Left colon (tissue), 2 donors: ENCODE measurements at regions not wholly inside any gene's neighbourhood (a gene's known extent, or its start where the extent isn't known, plus 50 kb on each side); places are given as distances from the start of the nearest gene placed in this dataset.
"Not testable (repeated sequence)": the region's sequence is repeated elsewhere in the genome, so short reads cannot be mapped to it uniquely, and the experiment has no call there.

Experiments used
- ATAC-seq: fragments of 200-7000 bp; cut with Tn5 transposase; one replicate; pipeline ENCODE4 v1.9.1; 2020; ENCODE audit warnings: mild to moderate bottlenecking, moderate library complexity
- DNase-seq, 2 donors: peaks; one replicate each; pipeline ENCODE4 v3.0.0-alpha.2; 2020
- intact Hi-C, 2 donors: fragments of 100-400 bp; cut with DNase I in 1 of 2; cut with micrococcal nuclease in 1 of 2; formaldehyde crosslinking; loops; one replicate each; pipeline versions ENCODE4 v1.11.2 to v1.14.0; 2022; cut with DNase I, micrococcal nuclease
- donor health status: DM: no; HTN: no; CAD: no.
- donor health status: DM: yes; HTN: yes; CAD: no.

DNA sequence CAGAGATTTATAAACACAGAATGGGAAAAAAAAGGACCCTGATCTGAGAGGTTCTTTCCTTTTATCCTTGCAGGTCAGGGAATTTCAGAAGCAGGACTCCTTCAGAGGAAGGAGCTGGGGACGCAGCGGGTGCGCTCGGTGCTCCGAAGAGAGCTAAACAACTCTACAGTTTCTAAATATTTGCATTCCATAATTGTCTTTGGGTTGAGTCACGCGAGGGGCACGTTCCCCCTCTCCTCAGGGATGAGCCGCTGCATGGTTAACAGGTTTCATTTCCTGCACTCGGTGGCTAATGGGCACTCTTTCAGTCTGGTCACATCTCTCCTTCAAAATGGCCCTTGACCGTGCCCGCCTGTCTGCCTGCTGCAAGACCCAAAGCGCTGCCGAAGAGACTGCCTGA, 165.0 kb upstream of the HMHB1 start:
- DNase-seq, result no peak
- no peak for ATAC-seq
- intact Hi-C loops, result no loop called here

DNA sequence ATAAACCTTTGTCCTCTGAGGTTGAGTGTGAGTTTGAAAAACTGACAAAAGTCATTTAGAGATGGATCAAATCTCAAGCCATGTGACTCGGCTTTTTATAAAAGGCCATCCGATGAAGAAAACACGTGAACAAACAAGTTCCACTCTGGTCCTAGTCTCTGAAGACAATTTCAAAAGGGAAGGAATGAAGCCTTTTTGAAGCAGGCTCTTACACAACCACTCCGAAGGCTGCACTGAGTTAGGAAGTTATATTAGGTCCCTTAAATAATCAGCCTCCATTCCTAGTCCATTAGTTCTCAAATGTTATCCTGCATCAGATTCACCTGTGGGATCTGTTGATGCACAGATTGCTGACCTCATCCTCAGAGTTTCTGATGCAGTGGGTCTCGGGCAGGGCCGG, 166.6 kb upstream of the HMHB1 start:
- DNase-seq (no peak), ATAC-seq (no peak)
- intact Hi-C loops, result no loop called here

DNA sequence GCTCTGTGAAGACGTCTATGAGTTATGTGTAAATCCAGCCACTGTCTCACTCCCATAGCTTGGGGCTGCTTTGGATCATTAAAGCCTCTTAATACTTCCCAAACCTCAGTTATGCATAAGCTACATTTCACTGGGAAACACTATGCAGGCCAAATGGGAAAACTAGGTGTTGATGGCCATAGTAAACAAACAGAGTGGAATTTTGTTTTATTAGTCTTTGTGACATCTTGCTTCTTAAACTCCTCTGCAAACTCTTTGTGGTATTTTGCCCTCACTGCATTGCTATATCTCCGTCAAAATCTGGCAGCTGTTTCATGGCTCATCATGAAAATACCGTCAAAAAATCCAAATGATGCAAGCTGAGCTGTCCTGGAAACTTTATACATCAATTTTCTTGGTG, 167.2 kb upstream of the HMHB1 start:
- DNase-seq (no peak), ATAC-seq (no peak)
- intact Hi-C loops, result no loop called here

DNA sequence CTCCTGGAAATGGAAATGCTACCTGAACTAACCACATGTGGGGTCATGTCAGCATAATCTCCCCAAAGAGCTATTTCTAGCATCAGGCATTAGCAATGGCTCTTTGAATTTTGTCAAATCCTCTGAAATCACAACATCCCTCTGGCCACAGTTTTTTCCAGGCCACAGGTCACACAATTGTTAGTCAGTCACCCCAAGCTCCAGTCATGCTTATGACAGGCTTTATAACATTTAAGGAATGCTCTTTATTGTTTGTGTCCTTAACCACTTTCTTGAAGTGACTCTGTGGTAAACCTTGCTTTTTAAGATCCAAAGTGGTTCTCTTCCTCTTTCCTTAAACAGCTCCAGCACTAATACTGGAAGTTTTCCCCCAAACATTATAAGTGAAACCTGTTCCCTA, 169.2 kb upstream of the HMHB1 start:
- intact Hi-C loops, result no loop called here
- DNase-seq (no peak), ATAC-seq (no peak)

DNA sequence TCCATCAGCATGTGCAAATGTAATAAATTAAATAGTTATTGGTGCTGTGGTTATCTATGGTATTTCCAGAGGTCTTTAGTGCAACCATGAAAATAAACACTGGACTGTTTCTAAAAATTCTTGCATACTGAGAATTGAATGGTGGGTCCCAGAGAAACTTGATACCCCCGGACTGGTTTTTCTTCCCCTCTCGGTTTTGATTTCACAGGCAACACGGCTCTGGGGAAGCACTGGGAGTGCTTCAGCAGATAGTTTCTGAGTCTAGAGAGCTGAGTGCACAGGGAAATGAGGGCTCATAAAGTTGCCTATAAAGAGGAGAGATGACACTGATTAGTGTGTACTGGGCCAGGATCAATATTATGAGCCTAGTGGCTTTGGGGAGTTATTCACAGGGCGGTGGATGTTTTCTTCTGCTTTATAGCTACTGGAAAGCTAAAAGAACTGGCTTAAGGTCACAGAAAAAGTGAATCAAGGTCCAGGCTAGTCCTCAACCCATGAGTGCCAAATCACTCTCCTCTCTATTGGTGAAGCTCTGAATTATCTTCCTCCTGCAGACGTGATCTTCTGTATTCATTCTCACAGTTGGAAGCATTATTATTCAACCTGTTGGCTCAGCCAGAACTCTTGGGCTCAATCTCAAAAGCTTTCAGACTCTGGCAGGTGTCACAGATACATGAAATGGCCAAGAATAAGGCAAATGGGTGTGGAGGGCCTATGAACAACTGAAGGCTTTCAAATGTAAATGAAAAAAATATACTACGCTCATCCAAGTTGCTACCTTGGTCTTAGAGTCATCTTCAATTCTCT, 170.2 kb upstream of the HMHB1 start:
- intact Hi-C loops, result no loop called here
- DNase-seq (no peak), ATAC-seq (peak; percentile 25)

DNA sequence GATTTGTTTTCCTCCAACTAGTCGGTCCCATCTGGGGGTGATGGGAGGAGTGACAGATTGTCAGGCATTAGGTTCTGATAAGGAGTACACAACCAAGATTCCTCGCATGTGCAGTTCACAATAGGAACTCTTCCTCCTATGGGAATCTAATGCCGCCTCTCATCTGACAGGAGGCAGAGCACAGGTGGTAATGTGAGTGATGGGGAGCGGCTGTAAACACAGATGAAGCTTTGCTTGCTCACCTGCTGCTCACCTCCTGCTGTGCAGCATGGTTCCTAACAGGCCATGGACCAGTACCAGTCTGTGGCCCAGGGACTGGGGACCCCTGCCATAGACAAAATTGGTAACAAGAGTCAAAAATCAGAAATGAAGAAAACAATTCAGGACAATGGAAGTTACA, 173.3 kb upstream of the HMHB1 start:
- intact Hi-C loops, result no loop called here
- DNase-seq (no peak), ATAC-seq (no peak)

DNA sequence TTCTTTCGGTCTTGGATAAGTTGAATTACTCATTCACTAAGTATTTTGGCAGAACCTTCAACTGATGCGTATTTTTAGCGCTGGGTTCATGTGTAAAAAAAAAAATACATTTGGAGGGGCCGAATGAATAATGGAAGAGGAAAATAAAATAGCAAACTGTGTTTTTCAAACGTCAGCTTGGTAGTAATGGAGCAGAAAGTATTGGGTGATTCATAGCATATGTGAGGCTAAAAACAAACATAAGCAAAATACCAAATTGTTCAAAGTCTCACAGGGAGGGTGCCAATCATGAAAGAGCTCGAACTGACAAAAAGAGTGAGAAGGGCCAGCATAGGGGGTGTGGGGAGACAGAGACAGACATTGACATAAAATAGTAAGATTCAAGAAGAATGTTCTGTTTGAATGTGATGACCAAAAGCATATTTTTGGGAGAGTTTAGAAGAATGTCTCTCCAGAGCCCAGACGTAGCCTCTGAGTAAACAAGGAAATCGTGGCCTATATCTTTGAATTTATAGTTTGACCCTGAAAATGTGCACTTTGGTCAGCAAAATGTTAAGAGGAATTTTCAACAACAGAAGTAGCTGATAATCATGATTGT, 174.9 kb upstream of the HMHB1 start:
- ATAC-seq (no peak), DNase-seq (no peak)
- intact Hi-C loops, result no loop called here

DNA sequence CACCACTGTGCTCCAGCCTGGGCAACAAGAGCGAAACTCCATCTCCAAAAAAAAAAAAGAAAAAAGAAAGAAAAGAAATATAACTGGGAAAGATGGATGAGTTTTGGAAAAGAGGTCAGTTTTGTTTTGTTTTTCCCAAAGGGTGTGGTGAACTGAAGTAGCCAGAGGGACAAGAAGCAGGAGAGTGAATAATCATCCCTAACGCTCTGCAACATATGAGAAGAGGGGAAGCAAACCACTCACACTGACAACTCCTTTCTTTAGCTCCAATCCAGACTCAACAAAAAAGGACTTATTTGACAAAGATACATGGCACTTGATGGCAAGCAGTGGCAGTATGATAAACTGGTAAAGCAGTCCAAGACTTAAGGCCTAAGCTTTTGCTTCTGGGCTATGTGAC, 176.1 kb upstream of the HMHB1 start:
- DNase-seq (no peak), ATAC-seq (no peak)
- intact Hi-C loops, result no loop called here

DNA sequence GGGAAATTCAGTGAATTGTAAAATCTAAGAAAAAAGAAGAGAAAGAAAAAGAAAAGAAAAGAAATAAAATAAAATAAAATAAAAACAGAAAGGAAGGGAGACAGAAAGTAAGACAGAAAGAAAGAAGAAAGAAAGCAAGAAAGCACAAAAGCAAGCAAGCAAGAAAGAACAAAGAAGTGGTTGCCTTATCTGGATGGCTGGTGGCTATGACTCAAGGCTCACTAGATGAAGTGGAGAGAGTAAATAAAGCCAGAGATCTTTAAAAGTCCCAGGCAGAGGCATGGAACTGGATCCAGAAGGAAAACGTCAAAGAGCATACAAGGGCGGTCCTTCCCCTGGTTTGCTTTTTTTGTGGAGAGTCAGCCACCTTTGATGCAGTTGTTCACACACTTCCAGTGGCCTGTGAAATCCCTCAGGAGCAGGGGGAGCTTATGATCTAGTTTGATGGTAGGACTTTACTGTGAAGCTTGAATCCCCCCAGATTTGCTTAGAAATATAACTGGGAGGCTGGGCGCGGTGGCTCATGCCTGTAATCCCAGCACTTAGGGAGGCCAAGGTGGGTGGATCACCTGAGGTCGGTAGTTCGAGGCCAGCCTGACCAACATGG, 176.7 kb upstream of the HMHB1 start:
- DNase-seq (no peak), ATAC-seq (no peak)
- intact Hi-C loops, result no loop called here

DNA sequence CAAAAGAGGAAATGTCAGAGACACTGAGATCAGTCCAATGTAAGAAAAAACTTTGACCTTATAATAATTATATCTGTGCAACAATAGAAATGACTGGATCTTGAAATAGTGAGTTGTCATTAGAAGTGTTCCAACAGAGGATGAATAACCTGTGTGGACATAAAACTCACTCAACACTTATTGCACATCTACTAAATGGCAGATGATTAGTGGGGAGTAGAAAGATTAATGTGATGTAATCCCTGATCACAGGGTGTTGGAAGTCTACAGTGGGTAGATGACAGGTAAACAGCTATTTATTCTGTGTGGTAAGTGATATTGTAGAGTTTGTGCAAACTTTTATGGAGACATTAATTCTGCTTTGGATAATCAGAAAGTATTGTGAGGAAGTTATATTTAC, 177.3 kb upstream of the HMHB1 start:
- intact Hi-C loops, result no loop called here
- ATAC-seq (no peak), DNase-seq (no peak)

DNA sequence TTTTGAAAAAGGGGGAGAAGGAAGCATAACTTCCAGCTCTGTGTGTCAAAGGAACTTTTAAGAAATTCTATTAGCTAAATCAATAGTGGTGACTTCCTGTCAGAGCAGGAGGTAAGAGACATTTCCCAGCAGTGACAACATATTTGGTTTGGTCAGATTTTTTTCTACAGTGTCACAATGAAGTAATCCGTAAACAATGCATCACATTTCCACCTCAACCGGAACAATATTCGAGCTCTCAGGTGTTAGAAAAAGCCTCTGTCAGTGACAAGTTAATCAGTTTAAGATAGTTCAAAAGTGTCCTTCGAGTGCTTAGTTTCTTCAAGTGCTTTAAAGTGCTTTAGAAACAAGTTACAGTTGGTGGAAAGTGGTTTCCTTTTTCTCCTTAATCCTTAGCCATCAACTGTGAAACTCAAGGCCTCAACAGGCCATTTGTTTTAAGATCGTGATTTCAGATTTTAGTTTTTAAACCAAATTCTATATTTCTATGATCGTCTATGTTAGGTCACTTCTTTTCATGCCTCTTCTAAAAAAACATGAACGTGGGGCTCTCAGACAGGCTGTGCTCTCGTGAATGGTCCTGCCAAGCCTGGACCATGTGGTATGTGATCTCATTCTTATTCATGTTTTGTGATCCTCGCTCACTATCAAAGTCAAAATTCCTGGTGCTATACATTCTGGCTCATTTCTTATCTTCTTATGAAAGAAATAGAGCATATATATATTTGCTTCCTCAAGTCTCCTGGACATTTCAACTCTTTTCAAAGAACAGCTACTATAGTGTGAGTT, 181.9 kb upstream of the HMHB1 start:
- DNase-seq (no peak), ATAC-seq (no peak)
- intact Hi-C loops, result no loop called here

DNA sequence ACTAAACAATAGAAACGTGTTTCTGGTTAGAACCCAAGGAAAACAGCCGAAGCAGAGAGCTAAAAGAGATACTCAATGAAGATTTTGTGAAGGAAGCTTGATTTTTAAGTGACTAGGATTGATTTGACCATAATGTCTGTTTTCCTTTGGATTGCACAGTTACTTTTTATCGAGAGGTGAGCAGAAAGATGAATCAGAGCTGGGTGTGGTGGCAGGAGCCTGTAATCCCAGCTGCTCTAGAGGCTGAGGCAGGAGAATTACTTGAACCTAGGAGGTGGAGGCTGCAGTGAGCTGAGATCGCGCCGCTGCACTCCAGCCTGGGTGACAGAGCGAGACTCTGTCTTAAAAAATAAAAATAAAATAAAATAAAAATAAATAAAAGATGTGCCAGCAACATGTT, 186.9 kb upstream of the HMHB1 start:
- DNase-seq, result not testable (repeated sequence)

DNA sequence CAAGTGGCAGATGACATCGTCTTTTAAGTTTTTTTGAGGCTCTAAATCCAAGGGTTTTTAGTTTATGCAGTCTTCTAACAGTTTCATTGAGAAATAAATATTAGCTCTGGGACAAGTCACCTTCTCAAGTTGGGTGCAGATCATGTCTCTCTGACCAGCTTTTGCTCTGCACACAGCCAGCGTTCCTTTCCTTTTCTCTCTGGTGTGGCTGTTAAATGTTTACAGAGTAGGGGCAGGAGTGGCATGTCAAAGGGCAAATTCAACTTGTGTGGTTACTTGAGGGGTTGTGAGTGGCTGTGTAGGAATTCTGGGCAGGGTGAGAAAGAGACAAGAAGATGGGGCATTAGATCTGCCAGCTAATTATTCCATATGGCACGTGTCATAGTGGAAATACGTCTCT, 187.5 kb upstream of the HMHB1 start:
- intact Hi-C loops, result no loop called here
- DNase-seq (no peak), ATAC-seq (no peak)

More for the DNA sequence above, 186.9 kb upstream of the HMHB1 start:
- ATAC-seq, intact Hi-C loops: not testable (repeated sequence)

DNA sequence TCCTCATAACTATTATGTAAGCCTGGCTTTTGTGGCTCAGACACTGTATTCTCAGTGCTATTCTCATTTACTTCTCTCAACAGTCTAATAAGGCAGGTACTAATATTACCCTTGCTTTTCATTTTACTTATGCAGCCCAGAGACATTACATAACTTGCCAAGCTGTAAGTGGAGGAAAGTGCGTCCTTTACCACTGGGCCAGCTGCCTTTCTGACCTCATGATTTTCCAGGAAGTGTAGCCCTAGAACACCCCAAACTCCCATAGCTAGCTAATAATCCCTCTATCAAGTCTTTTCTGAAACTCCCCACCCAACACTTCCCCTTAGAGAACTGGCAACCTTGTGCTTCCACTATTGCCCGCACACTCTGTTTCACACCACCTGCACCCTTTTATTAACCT, 192.9 kb upstream of the HMHB1 start:
- ATAC-seq, result no peak
- intact Hi-C loops, result no loop called here
- DNase-seq, result no peak

DNA sequence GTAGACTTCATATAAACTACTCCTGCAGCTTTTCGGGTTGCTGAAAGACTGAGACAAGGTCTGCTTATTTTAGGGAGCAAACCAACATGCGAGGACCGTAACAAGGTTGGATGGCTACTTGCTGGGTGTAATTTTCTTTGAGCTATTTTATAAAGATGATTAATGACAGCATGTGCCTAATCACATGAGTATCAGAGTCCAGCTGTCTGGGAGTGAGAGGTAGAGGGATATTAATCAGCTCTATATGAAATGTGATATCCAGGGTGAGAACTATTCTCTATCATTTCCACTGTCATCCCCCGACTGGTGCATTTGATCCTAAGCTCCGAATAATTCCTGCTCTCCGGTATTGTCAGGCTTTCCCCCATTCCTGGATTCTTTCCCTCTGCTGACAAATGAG, 193.8 kb upstream of the HMHB1 start:
- no peak for DNase-seq
- no peak for ATAC-seq
- intact Hi-C loops, result no loop called here

DNA sequence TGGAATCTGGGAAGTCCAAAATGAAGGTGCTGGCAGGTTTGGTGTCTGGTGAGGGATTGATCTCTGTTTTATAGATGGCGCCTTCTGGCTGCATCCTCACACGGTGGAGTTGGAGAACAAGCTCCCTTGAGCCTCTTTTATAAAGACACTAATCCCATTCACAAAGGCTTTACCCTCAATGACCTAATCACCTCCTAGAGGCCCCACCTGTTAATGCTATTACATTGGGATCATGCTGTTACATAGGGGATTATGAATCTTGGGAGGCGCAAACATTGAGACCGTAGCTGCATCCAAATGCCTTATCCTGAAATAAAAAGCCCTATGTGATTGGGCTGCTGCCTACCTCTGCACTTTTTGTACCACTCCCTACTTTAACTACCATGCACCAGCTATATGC, 197.1 kb upstream of the HMHB1 start:
- intact Hi-C loops, result no loop called here
- DNase-seq (no peak), ATAC-seq (no peak)

DNA sequence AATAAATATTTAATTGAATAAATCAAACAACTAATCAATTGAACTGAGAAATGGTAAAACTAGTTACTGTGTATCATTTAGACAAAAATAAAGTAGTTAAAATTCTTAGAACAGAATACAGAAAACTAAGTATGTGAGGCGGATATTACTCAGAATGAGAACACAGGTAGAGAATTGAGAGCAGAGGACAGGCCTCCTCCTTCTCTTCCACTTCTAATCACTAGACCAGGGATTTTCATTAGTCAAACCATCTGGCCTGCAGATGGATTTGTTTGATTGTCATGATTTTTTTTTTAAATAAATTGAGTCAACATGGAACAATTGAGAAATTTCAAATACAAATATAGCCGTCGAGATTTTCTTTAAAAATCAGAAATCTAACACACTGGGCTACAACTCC, 198.6 kb upstream of the HMHB1 start:
- intact Hi-C loops, result no loop called here
- ATAC-seq (no peak), DNase-seq (no peak)

DNA sequence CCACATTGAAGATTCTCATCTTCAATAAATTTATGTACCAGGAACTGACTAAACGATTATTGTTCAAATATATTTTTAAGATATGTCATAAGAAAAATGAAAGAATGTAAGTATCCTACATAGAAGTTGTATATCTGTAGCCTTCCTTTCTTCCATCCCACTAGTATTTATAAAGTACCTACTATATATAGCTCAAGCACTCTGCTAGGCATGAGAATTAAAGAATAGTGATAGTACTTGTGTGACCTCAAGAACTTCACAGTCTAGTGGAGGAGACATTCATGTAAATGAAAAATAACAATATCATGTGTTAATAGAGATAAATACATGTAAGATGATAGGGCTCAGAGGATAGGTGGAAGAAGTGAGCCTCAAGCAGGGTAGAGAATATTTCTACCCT, 201.0 kb upstream of the HMHB1 start:
- ATAC-seq (no peak), DNase-seq (no peak)
- intact Hi-C loops, result no loop called here

DNA sequence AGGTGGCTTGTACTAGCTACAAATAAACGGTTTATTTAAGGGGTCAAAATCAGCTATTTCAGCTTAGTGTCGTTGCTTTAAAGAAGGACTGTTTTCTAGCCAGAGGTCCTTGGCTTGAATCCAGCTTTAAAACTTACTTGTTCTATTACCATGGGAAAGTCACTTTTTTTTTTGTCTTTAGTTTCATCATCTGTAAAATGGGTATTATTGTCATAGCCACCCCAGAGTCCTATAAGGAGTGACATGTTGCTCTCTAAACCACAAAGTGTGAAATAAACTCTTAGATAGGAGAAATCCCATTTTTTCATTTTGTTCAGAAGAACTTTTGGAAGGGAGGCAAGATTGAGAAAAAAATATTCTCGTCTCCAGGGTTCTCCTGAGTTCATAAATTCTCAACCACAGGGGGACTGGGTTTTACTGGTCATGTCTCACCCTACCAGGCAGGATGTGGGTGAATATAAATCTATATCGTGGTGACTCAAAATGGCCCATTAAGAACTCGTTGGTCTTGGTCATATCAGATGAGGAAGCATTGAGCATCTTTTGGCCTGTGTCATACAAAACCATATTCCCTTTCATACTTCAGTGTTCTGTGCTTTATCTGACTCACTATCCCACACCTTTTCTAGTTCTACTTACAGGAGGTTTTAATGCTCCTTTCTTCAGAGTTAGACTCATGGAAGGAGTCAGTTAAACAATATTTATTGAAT, 202.7 kb upstream of the NR3C1 start:
- ATAC-seq (no peak), DNase-seq (no peak)
- intact Hi-C loops, result no loop called here
